ENCODE measurements at regions not wholly inside any gene's neighbourhood (a gene's known extent, or its start where the extent isn't known, plus 50 kb on each side); places are given as distances from the start of the nearest gene placed in this dataset.
A peak's percentile ranks its signal among the peaks of the same experiment; 100 is the strongest.

- Histone ChIP-seq H3K36me3 (no peaks in the 10 kb centered on the region), H3K9ac (no peak overlapping the region), H3K27me3 (no peaks in the 10 kb centered on the region), H4K20me1 (no peaks in the 10 kb centered on the region), H3K9me3 (replicated peaks in 1 of 11) (no peaks in the 10 kb centered on the region), H3K4me1 (peaks cover 0 to 4% (median 0%) of the 10 kb centered on the region in 10 experiments; a peak in 1 of 20 replicates), H3K4me3 (no peak overlapping the region), H3K4me2 (no peak overlapping the region), H3K27ac (no peak overlapping the region)
- no peak for TF ChIP-seq Cebpa-rat (IDR thresholded peaks at IDR 0.05)
These were observed 341.8 kb downstream of the TMEM182 start for GRCh38 chr2:103103678-103104077.

- no peak for TF ChIP-seq Cebpa-rat (IDR thresholded peaks at IDR 0.05)
- no peak overlapping the region for H3K9ac ChIP-seq
These were observed 357.5 kb downstream of the TMEM182 start for GRCh38 chr2:103119352-103119751.

GRCh38 chr2:103121106-103121505 is 359.3 kb downstream of the TMEM182 start:
- Histone ChIP-seq H3K27ac (no peak overlapping the region), H3K9ac (no peak overlapping the region), H3K4me3 (no peak overlapping the region), H3K4me2 (no peak overlapping the region), H3K27me3 (no peaks in the 10 kb centered on the region), H4K20me1 (no peaks in the 10 kb centered on the region), H3K36me3 (no peaks in the 10 kb centered on the region), H3K9me3 (replicated peaks in 1 of 11) (no peaks in the 10 kb centered on the region), H3K4me1 (no peaks in the 10 kb centered on the region)
- no peak for TF ChIP-seq Cebpa-rat (IDR thresholded peaks at IDR 0.05)

More at GRCh38 chr2:103119352-103119751, 357.5 kb downstream of the TMEM182 start:
- H3K27me3 ChIP-seq: no peaks in the 10 kb centered on the region
- no peaks in the 10 kb centered on the region for H4K20me1 ChIP-seq
- H3K4me3 ChIP-seq: no peak overlapping the region
- no peaks in the 10 kb centered on the region for H3K36me3 ChIP-seq
- H3K4me1 ChIP-seq: no peaks in the 10 kb centered on the region
- no peak overlapping the region for H3K27ac ChIP-seq
- no peaks in the 10 kb centered on the region for H3K9me3 ChIP-seq (replicated peaks in 1 of 11)
- H3K4me2 ChIP-seq: no peak overlapping the region

- no peak for TF ChIP-seq Cebpa-rat (IDR thresholded peaks at IDR 0.05)
- Histone ChIP-seq H4K20me1 (no peaks in the 10 kb centered on the region), H3K27me3 (no peaks in the 10 kb centered on the region), H3K9ac (no peak overlapping the region), H3K4me2 (no peak overlapping the region), H3K9me3 (replicated peaks in 1 of 11) (no peaks in the 10 kb centered on the region), H3K4me3 (no peak overlapping the region), H3K27ac (no peak overlapping the region), H3K4me1 (no peaks in the 10 kb centered on the region), H3K36me3 (no peaks in the 10 kb centered on the region)
These were observed 361.7 kb downstream of the TMEM182 start for GRCh38 chr2:103123516-103123915.

- no peaks in the 10 kb centered on the region for H3K36me3 ChIP-seq
- H3K9ac ChIP-seq: no peak overlapping the region
- no peaks in the 10 kb centered on the region for H4K20me1 ChIP-seq
- H3K27me3 ChIP-seq: no peaks in the 10 kb centered on the region
- no peaks in the 10 kb centered on the region for H3K4me1 ChIP-seq
- H3K27ac ChIP-seq: no peak overlapping the region
- H3K4me2 ChIP-seq: no peak overlapping the region
- peaks cover 0 to 17% (median 11%) of the 10 kb centered on the region in 11 experiments; a peak in 15 of 22 replicates for H3K9me3 ChIP-seq (replicated peaks in 1 of 11)
- no peak overlapping the region for H3K4me3 ChIP-seq
- no peak for TF ChIP-seq Cebpa-rat (IDR thresholded peaks at IDR 0.05)
These were observed 369.0 kb downstream of the TMEM182 start for GRCh38 chr2:103130857-103131256.

- H3K9me3 ChIP-seq (replicated peaks in 1 of 11): peaks cover 16 to 36% (median 24%) of the 10 kb centered on the region in 11 experiments
- H3K9ac ChIP-seq: no peak overlapping the region
- no peaks in the 10 kb centered on the region for H4K20me1 ChIP-seq
- H3K27me3 ChIP-seq: no peaks in the 10 kb centered on the region
- H3K4me2 ChIP-seq: no peak overlapping the region
- no peak overlapping the region for H3K27ac ChIP-seq
- no peak overlapping the region for H3K4me3 ChIP-seq
- no peak for TF ChIP-seq Cebpa-rat (IDR thresholded peaks at IDR 0.05)
- H3K36me3 ChIP-seq: no peaks in the 10 kb centered on the region
- H3K4me1 ChIP-seq: no peaks in the 10 kb centered on the region
These were observed 370.8 kb downstream of the TMEM182 start for GRCh38 chr2:103132536-103133217.

GRCh38 chr2:103135679-103136078 is 373.8 kb downstream of the TMEM182 start:
- no peak for TF ChIP-seq Cebpa-rat (IDR thresholded peaks at IDR 0.05)
- Histone ChIP-seq H3K4me3 (no peak overlapping the region), H3K27ac (no peak overlapping the region), H3K27me3 (no peaks in the 10 kb centered on the region), H3K9ac (no peak overlapping the region), H4K20me1 (no peaks in the 10 kb centered on the region), H3K4me1 (peaks cover 0 to 8% (median 0%) of the 10 kb centered on the region in 10 experiments; a peak in 3 of 20 replicates), H3K36me3 (no peaks in the 10 kb centered on the region), H3K4me2 (no peak overlapping the region), H3K9me3 (replicated peaks in 1 of 11) (peaks cover 18 to 36% (median 24%) of the 10 kb centered on the region in 11 experiments)

- no peaks in the 10 kb centered on the region for H3K36me3 ChIP-seq
- peaks cover 11 to 22% (median 18%) of the 10 kb centered on the region in 11 experiments for H3K9me3 ChIP-seq (replicated peaks in 1 of 11)
- no peaks in the 10 kb centered on the region for H4K20me1 ChIP-seq
- no peak overlapping the region for H3K9ac ChIP-seq
- H3K27ac ChIP-seq: no peak overlapping the region
- H3K4me3 ChIP-seq: no peak overlapping the region
- H3K4me2 ChIP-seq: 0 out of 22 replicates have a peak overlapping the region, but pooled peaks of 1 of the 11 experiments have one; percentile 14
- H3K4me1 ChIP-seq: peaks cover 0 to 8% (median 0%) of the 10 kb centered on the region in 10 experiments; a peak in 3 of 20 replicates
- no peak for TF ChIP-seq Cebpa-rat (IDR thresholded peaks at IDR 0.05)
- no peaks in the 10 kb centered on the region for H3K27me3 ChIP-seq
These were observed 376.5 kb downstream of the TMEM182 start for GRCh38 chr2:103138123-103138901.

- no peak overlapping the region for H3K4me3 ChIP-seq
- H3K27ac ChIP-seq: no peak overlapping the region
- no peaks in the 10 kb centered on the region for H4K20me1 ChIP-seq
- peaks cover 11 to 22% (median 18%) of the 10 kb centered on the region in 11 experiments for H3K9me3 ChIP-seq (replicated peaks in 1 of 11)
- H3K36me3 ChIP-seq: no peaks in the 10 kb centered on the region
- H3K4me1 ChIP-seq: peaks cover 0 to 8% (median 0%) of the 10 kb centered on the region in 10 experiments; a peak in 3 of 20 replicates
- no peak overlapping the region for H3K4me2 ChIP-seq
- no peak overlapping the region for H3K9ac ChIP-seq
- no peak for TF ChIP-seq Cebpa-rat (IDR thresholded peaks at IDR 0.05)
- H3K27me3 ChIP-seq: no peaks in the 10 kb centered on the region
These were observed 377.9 kb downstream of the TMEM182 start for GRCh38 chr2:103139628-103140268.
